Endothelial cell of umbilical vein (primary cell): ENCODE measurements at regions not wholly inside any gene's neighbourhood (a gene's known extent, or its start where the extent isn't known, plus 50 kb on each side); places are given as distances from the start of the nearest gene placed in this dataset.

Experiments
- BruUV-seq: library from RNA; stranded (reverse); fragments of 400-500 nt; replicated peaks from 2 replicates; lab custom pipeline; 2021; lab: Mats Ljungman, UMichigan
- CTCF ChIA-PET: fragments of 300-600, 350-600 bp; sonication (Branson Sonifier 250); formaldehyde crosslinking; loops from one replicate; lab custom pipeline; 2021; ENCODE audit warnings: antibody characterized with exemption, inconsistent platforms; lab: Charles Lee
- POLR2A ChIA-PET: fragments of 300-600, 350-600 bp; sonication (Branson Sonifier 250); formaldehyde crosslinking; loops from one replicate; lab custom pipeline; 2021; ENCODE audit warnings: antibody characterized with exemption, inconsistent platforms; lab: Charles Lee
- DNase-seq: peaks from one replicate; pipeline ENCODE4 v3.0.0-alpha.2; 2011; ENCODE audit warnings: low read depth, low spot score
- FAIRE-seq: peaks from 2 replicates; lab custom pipeline; 2011; peaks lifted over from hg19 to GRCh38; lab: Jason Lieb, UNC
- H2AFZ ChIP-seq: 2 replicates; pipeline ENCODE4 v1.6.0; 2012; ENCODE audit warnings: low read depth, low read length, control low read depth, inconsistent platforms
- H3K27ac ChIP-seq: 2 replicates; pipeline ENCODE4 v1.5.1; 2011; ENCODE audit warnings: low read depth, mild to moderate bottlenecking, control low read depth, low read length, moderate library complexity; ENCODE audit not compliant: insufficient read depth
- H3K27me3 ChIP-seq, 2 experiments: 2 replicates each; pipeline versions ENCODE4 v1.6.0 to v1.6.1; 2011; ENCODE audit warnings: low read length in 2 of 2, mixed read lengths in 1 of 2; ENCODE audit not compliant: control insufficient read depth in 2 of 2, insufficient read depth in 2 of 2
- H3K36me3 ChIP-seq, 2 experiments: 2 replicates in 1 of 2; 3 replicates in 1 of 2; pipeline ENCODE4 v1.5.1; 2011; ENCODE audit warnings: low read length in 2 of 2, mild to moderate bottlenecking in 1 of 2, moderate library complexity in 1 of 2; ENCODE audit not compliant: control insufficient read depth in 2 of 2, insufficient read depth in 2 of 2; ENCODE audit errors: extremely low read depth in 1 of 2
- H3K4me1 ChIP-seq: 3 replicates; pipeline ENCODE4 v1.5.1; 2011; ENCODE audit warnings: mild to moderate bottlenecking, low read length; ENCODE audit not compliant: control insufficient read depth, insufficient read depth; ENCODE audit errors: extremely low read depth
- H3K4me2 ChIP-seq: 2 replicates; pipeline ENCODE4 v1.6.1; 2011; ENCODE audit warnings: low read length, control low read depth, mixed read lengths; ENCODE audit not compliant: insufficient read depth
- H3K4me3 ChIP-seq, 3 experiments: fragments of 200-600 bp in 1 of 3; sonication (generic), shearing (Covaris generic) in 1 of 3; replicated peaks in 1 of 3; 2 replicates each; pipeline ENCODE4 v1.5.1; 2011 to 2016; ENCODE audit warnings: control low read depth in 3 of 3, low read length in 3 of 3, mild to moderate bottlenecking in 2 of 3, inconsistent platforms in 1 of 3, low read depth in 1 of 3, moderate library complexity in 1 of 3; ENCODE audit not compliant: insufficient read depth in 1 of 3
- H3K79me2 ChIP-seq: 2 replicates; pipeline ENCODE4 v1.6.0; 2012; ENCODE audit warnings: low read length, inconsistent platforms; ENCODE audit not compliant: control insufficient read depth, insufficient read depth
- H3K9ac ChIP-seq: replicated peaks from 2 replicates; pipeline ENCODE3; 2011; ENCODE audit warnings: low read length, control low read depth; ENCODE audit not compliant: insufficient read depth; ENCODE audit errors: extremely low read depth
- H3K9me1 ChIP-seq: replicated peaks from 3 replicates; pipeline ENCODE4 v1.6.0; 2011; ENCODE audit warnings: mild to moderate bottlenecking, low read length; ENCODE audit not compliant: control insufficient read depth, insufficient read depth; ENCODE audit errors: extremely low read depth
- H3K9me3 ChIP-seq: replicated peaks from 2 replicates; pipeline ENCODE4 v1.5.1; 2012; ENCODE audit warnings: low read length, inconsistent platforms; ENCODE audit not compliant: control insufficient read depth, insufficient read depth
- H4K20me1 ChIP-seq: replicated peaks from 2 replicates; pipeline ENCODE3; 2011; ENCODE audit warnings: mild to moderate bottlenecking, low read length; ENCODE audit not compliant: control insufficient read depth, insufficient read depth; ENCODE audit errors: extremely low read depth
- EZH2 ChIP-seq: IDR thresholded peaks from 2 replicates; pipeline ENCODE4 v1.6.1; 2012; ENCODE audit warnings: borderline replicate concordance, low read depth, mild to moderate bottlenecking, moderate library complexity, low read length, inconsistent platforms; ENCODE audit not compliant: severe bottlenecking
- FOS ChIP-seq: IDR thresholded peaks from 2 replicates; pipeline ENCODE4 v1.6.1; 2011; ENCODE audit warnings: mild to moderate bottlenecking, low read length, moderate library complexity, borderline replicate concordance; ENCODE audit not compliant: insufficient read depth
- GATA2 ChIP-seq: IDR thresholded peaks from 2 replicates; pipeline ENCODE4 v1.7.0; 2011; ENCODE audit warnings: low read depth, mild to moderate bottlenecking, moderate library complexity, mixed read lengths, low read length; ENCODE audit not compliant: insufficient read length, insufficient read depth
- JUN ChIP-seq: IDR thresholded peaks from 2 replicates; pipeline ENCODE4 v1.6.1; 2011; ENCODE audit warnings: borderline replicate concordance, low read depth; ENCODE audit not compliant: insufficient read length, insufficient read depth
- MYC ChIP-seq: IDR thresholded peaks from one replicate; pipeline ENCODE4 v1.6.1; 2011; ENCODE audit warnings: mild to moderate bottlenecking, low read depth, low read length
- POLR2A ChIP-seq: IDR thresholded peaks from 2 replicates; pipeline ENCODE4 v1.6.1; 2012; ENCODE audit warnings: low read depth, mild to moderate bottlenecking, control low read depth, low read length
- POLR2AphosphoS5 ChIP-seq: IDR thresholded peaks from 2 replicates; pipeline ENCODE4 v1.6.1; 2012; ENCODE audit warnings: low read depth, mild to moderate bottlenecking, control low read depth, low read length, moderate library complexity; ENCODE audit not compliant: insufficient read depth
- dilution Hi-C: fragments of 300-500 bp; cut with MboI; formaldehyde crosslinking; loops from one replicate; pipeline ENCODE4 v1.15.0; 2019; ENCODE audit warnings: low sequenced_read_pairs; ENCODE audit not compliant: extremely low pct_ligation_motif_present
- intact Hi-C: fragments of 100-400 bp; cut with micrococcal nuclease; formaldehyde crosslinking; loops from one replicate; pipeline ENCODE4 v1.10.0; 2022
- TF ChIP-seq, protein P1 (sequence below), 2 donors: IDR thresholded peaks; 1 replicate in 1 of 2; 2 replicates in 1 of 2; pipeline ENCODE4 v1.5.1; 2011; ENCODE audit warnings: low read length in 2 of 2, mild to moderate bottlenecking in 2 of 2, moderate library complexity in 2 of 2, control low read depth in 1 of 2, inconsistent platforms in 1 of 2, low read depth in 1 of 2; ENCODE audit not compliant: insufficient read depth in 1 of 2; ENCODE audit errors: extremely low read depth in 1 of 2
- TF ChIP-seq, protein P2 (sequence below): IDR thresholded peaks from 2 replicates; pipeline ENCODE4 v1.6.1; 2011; ENCODE audit not compliant: insufficient read depth, insufficient read length

- FAIRE-seq (no peak), DNase-seq (no peak)
- no peak overlapping the region for H2AFZ ChIP-seq
- H3K4me1 ChIP-seq: peaks cover 11% of the 10 kb centered on the region
- intact Hi-C loops: no loop called here
- ChIA-PET POLR2A (interaction anchor here (0.5 kb wide), 1 partner anchor 108 kb away, joined by 5 read pairs; no protein-coding TSS in a partner anchor), CTCF (no interaction called here)
- no peak overlapping the region for H3K4me3 ChIP-seq
- H3K27ac ChIP-seq: no peak overlapping the region
- BruUV-seq: no TSS peak
- no peaks in the 10 kb centered on the region for H3K36me3 ChIP-seq
- no peak overlapping the region for H3K9ac ChIP-seq
- no peak overlapping the region for H3K4me2 ChIP-seq
- no peaks in the 10 kb centered on the region for H3K79me2 ChIP-seq
- H3K9me3 ChIP-seq: no peaks in the 10 kb centered on the region
- dilution Hi-C loops: no loop called here
- H3K27me3 ChIP-seq: no peaks in the 10 kb centered on the region
- TF ChIP-seq, protein P1, sequence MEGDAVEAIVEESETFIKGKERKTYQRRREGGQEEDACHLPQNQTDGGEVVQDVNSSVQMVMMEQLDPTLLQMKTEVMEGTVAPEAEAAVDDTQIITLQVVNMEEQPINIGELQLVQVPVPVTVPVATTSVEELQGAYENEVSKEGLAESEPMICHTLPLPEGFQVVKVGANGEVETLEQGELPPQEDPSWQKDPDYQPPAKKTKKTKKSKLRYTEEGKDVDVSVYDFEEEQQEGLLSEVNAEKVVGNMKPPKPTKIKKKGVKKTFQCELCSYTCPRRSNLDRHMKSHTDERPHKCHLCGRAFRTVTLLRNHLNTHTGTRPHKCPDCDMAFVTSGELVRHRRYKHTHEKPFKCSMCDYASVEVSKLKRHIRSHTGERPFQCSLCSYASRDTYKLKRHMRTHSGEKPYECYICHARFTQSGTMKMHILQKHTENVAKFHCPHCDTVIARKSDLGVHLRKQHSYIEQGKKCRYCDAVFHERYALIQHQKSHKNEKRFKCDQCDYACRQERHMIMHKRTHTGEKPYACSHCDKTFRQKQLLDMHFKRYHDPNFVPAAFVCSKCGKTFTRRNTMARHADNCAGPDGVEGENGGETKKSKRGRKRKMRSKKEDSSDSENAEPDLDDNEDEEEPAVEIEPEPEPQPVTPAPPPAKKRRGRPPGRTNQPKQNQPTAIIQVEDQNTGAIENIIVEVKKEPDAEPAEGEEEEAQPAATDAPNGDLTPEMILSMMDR (IDR thresholded peaks at IDR 0.05; ENCODE audit: extremely low read depth in 1 of 2, insufficient read depth in 1 of 2, low read depth in 1 of 2, low read length in 2 of 2): no peak
- TF ChIP-seq MYC (no peak), POLR2AphosphoS5 (no peak), EZH2 (no peak), POLR2A (no peak), GATA2 (no peak), FOS (no peak), JUN (no peak)
- TF ChIP-seq, protein P2, sequence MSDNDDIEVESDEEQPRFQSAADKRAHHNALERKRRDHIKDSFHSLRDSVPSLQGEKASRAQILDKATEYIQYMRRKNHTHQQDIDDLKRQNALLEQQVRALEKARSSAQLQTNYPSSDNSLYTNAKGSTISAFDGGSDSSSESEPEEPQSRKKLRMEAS: no peak
- no peaks in the 10 kb centered on the region for H3K9me1 ChIP-seq
- no peaks in the 10 kb centered on the region for H4K20me1 ChIP-seq
Measured at GRCh38 chr11:70786021-70786665, 387.8 kb downstream of the CTTN start.
